HEK293 (cell line): ENCODE measurements at regions not wholly inside any gene's neighbourhood (a gene's known extent, or its start where the extent isn't known, plus 50 kb on each side); places are given as distances from the start of the nearest gene placed in this dataset.

Source experiments
- CTCF ChIA-PET: fragments of 350-600 bp; formaldehyde crosslinking; extraction: SDS; loops from one replicate; lab custom pipeline; 2021; ENCODE audit warnings: antibody characterized with exemption; lab: Yijun Ruan, JAX
- POLR2A ChIA-PET: fragments of 300-600 bp; formaldehyde crosslinking; extraction: SDS; loops from one replicate; lab custom pipeline; 2020; ENCODE audit warnings: antibody characterized with exemption, inconsistent platforms; lab: Yijun Ruan, JAX
- H3K27ac ChIP-seq: fragments of 200-500 bp; sonication (Bioruptor generic); 2 replicates; pipeline ENCODE4 v1.5.1; 2014; ENCODE audit warnings: low read depth, low read length, control low read depth, inconsistent platforms; ENCODE audit errors: extremely low read depth
- H3K36me3 ChIP-seq, 2 experiments: fragments of 200-500 bp in 1 of 2; sonication (Bioruptor generic) in 1 of 2; 1 replicate in 1 of 2; 2 replicates in 1 of 2; pipeline ENCODE4 v1.5.1; 2014 to 2017; ENCODE audit warnings: inconsistent platforms in 2 of 2, low read length in 2 of 2; ENCODE audit not compliant: control insufficient read depth in 2 of 2, insufficient read depth in 1 of 2
- H3K4me1 ChIP-seq: fragments of 200-500 bp; sonication (Bioruptor generic); 2 replicates; pipeline ENCODE4 v1.5.1; 2014; ENCODE audit warnings: mild to moderate bottlenecking, low read length, inconsistent platforms; ENCODE audit not compliant: control insufficient read depth, insufficient read depth
- H3K4me3 ChIP-seq: 2 replicates; pipeline ENCODE4 v1.5.1; 2011; ENCODE audit warnings: low read depth, mild to moderate bottlenecking, control low read depth, low read length, moderate library complexity
- H3K9me3 ChIP-seq: fragments of 200-500 bp; sonication (Bioruptor generic); 2 replicates; pipeline ENCODE4 v1.5.1; 2014; ENCODE audit warnings: low read depth, low read length, inconsistent platforms; ENCODE audit not compliant: control insufficient read depth, insufficient read depth
- AEBP2 ChIP-seq: fragments of 450-650 bp; formaldehyde crosslinking; IDR thresholded peaks from 2 replicates; pipeline ENCODE4 v1.5.1; 2016; ENCODE audit warnings: missing biosample characterization, missing genetic modification characterization, borderline replicate concordance
- GLI4 ChIP-seq: fragments of 450-650 bp; formaldehyde crosslinking; IDR thresholded peaks from 2 replicates; pipeline ENCODE4 v1.5.1; 2016; ENCODE audit warnings: missing biosample characterization, missing genetic modification characterization
- IKZF3 ChIP-seq: fragments of 450-650 bp; IDR thresholded peaks from 2 replicates; pipeline ENCODE4 v1.5.0; 2018; ENCODE audit warnings: missing biosample characterization, mild to moderate bottlenecking, missing genetic modification characterization, moderate library complexity
- OSR2 ChIP-seq: fragments of 450-650 bp; formaldehyde crosslinking; IDR thresholded peaks from 2 replicates; pipeline ENCODE4 v1.5.1; 2016; ENCODE audit warnings: missing biosample characterization, missing genetic modification characterization
- OVOL3 ChIP-seq: fragments of 450-650 bp; formaldehyde crosslinking; IDR thresholded peaks from 2 replicates; pipeline ENCODE4 v1.5.1; 2016; ENCODE audit warnings: missing biosample characterization, missing genetic modification characterization
- PRDM1 ChIP-seq: fragments of 450-650 bp; formaldehyde crosslinking; IDR thresholded peaks from 2 replicates; pipeline ENCODE4; 2016; ENCODE audit warnings: missing biosample characterization, missing genetic modification characterization
- PRDM2 ChIP-seq: fragments of 450-650 bp; formaldehyde crosslinking; IDR thresholded peaks from 2 replicates; pipeline ENCODE4 v1.5.1; 2016; ENCODE audit warnings: missing biosample characterization, missing genetic modification characterization, borderline replicate concordance
- REPIN1 ChIP-seq: fragments of 450-650 bp; formaldehyde crosslinking; IDR thresholded peaks from 2 replicates; pipeline ENCODE4 v1.5.1; 2017; ENCODE audit warnings: missing biosample characterization, missing genetic modification characterization, low read depth
- SP2 ChIP-seq: fragments of 450-650 bp; formaldehyde crosslinking; IDR thresholded peaks from 2 replicates; pipeline ENCODE4 v1.5.1; 2016; ENCODE audit warnings: missing biosample characterization, missing genetic modification characterization
- SP7 ChIP-seq: fragments of 450-650 bp; formaldehyde crosslinking; IDR thresholded peaks from 2 replicates; pipeline ENCODE4 v1.5.1; 2016; ENCODE audit warnings: missing biosample characterization, missing genetic modification characterization
- ZBTB17 ChIP-seq: fragments of 450-650 bp; formaldehyde crosslinking; IDR thresholded peaks from 2 replicates; pipeline ENCODE4 v1.5.1; 2016; ENCODE audit warnings: missing biosample characterization, missing genetic modification characterization
- ZBTB7A ChIP-seq: fragments of 450-650 bp; formaldehyde crosslinking; IDR thresholded peaks from 2 replicates; pipeline ENCODE4 v1.5.1; 2016; ENCODE audit warnings: low read depth, missing biosample characterization, missing genetic modification characterization
- ZFHX2 ChIP-seq: fragments of 450-650 bp; formaldehyde crosslinking; conservative IDR thresholded peaks from 2 replicates; pipeline ENCODE4 v1.5.1; 2016; ENCODE audit warnings: missing biosample characterization, missing genetic modification characterization
- ZFP3 ChIP-seq: fragments of 450-650 bp; formaldehyde crosslinking; IDR thresholded peaks from 2 replicates; pipeline ENCODE4 v1.5.1; 2016; ENCODE audit warnings: low read depth, missing biosample characterization, missing genetic modification characterization
- ZNF112 ChIP-seq: fragments of 450-650 bp; formaldehyde crosslinking; IDR thresholded peaks from 2 replicates; pipeline ENCODE4 v1.5.0; 2017; ENCODE audit warnings: missing biosample characterization, missing genetic modification characterization
- ZNF140 ChIP-seq: fragments of 450-650 bp; formaldehyde crosslinking; IDR thresholded peaks from 2 replicates; pipeline ENCODE4 v1.5.1; 2016; ENCODE audit warnings: missing biosample characterization, missing genetic modification characterization
- ZNF223 ChIP-seq: fragments of 450-650 bp; formaldehyde crosslinking; IDR thresholded peaks from 2 replicates; pipeline ENCODE4 v1.5.1; 2016; ENCODE audit warnings: missing biosample characterization, missing genetic modification characterization
- ZNF280C ChIP-seq: fragments of 450-650 bp; formaldehyde crosslinking; IDR thresholded peaks from 2 replicates; pipeline ENCODE4 v1.5.1; 2016; ENCODE audit warnings: missing biosample characterization, missing genetic modification characterization
- ZNF350 ChIP-seq: fragments of 450-650 bp; formaldehyde crosslinking; IDR thresholded peaks from 2 replicates; pipeline ENCODE4 v1.5.0; 2017; ENCODE audit warnings: missing biosample characterization, mild to moderate bottlenecking, missing genetic modification characterization
- ZNF354C ChIP-seq: fragments of 450-650 bp; formaldehyde crosslinking; IDR thresholded peaks from 2 replicates; pipeline ENCODE4 v1.5.1; 2016; ENCODE audit warnings: missing biosample characterization, missing genetic modification characterization, low read depth, borderline replicate concordance
- ZNF473 ChIP-seq: fragments of 450-650 bp; formaldehyde crosslinking; IDR thresholded peaks from 2 replicates; pipeline ENCODE4 v1.5.1; 2017; ENCODE audit warnings: missing biosample characterization, missing genetic modification characterization
- ZNF48 ChIP-seq: fragments of 450-650 bp; formaldehyde crosslinking; IDR thresholded peaks from 2 replicates; pipeline ENCODE4 v1.5.1; 2016; ENCODE audit warnings: missing biosample characterization, missing genetic modification characterization
- ZNF548 ChIP-seq: fragments of 450-650 bp; formaldehyde crosslinking; IDR thresholded peaks from 2 replicates; pipeline ENCODE4 v1.5.1; 2016; ENCODE audit warnings: missing biosample characterization, missing genetic modification characterization
- ZNF585B ChIP-seq: fragments of 450-650 bp; formaldehyde crosslinking; IDR thresholded peaks from 2 replicates; pipeline ENCODE4 v1.5.1; 2016; ENCODE audit warnings: missing biosample characterization, missing genetic modification characterization
- ZNF623 ChIP-seq: fragments of 450-650 bp; formaldehyde crosslinking; IDR thresholded peaks from 2 replicates; pipeline ENCODE4 v1.5.1; 2016; ENCODE audit warnings: missing biosample characterization, missing genetic modification characterization
- ZNF654 ChIP-seq: fragments of 450-650 bp; formaldehyde crosslinking; IDR thresholded peaks from 2 replicates; pipeline ENCODE4 v1.5.1; 2016; ENCODE audit warnings: low read depth, missing biosample characterization, missing genetic modification characterization
- ZNF701 ChIP-seq: fragments of 450-650 bp; formaldehyde crosslinking; IDR thresholded peaks from 2 replicates; pipeline ENCODE4 v1.5.1; 2016; ENCODE audit warnings: missing biosample characterization, missing genetic modification characterization
- ZNF785 ChIP-seq: fragments of 450-650 bp; formaldehyde crosslinking; IDR thresholded peaks from 2 replicates; pipeline ENCODE4 v1.5.1; 2016; ENCODE audit warnings: missing biosample characterization, missing genetic modification characterization
- TF ChIP-seq, protein P1 (sequence below): fragments of 450-650 bp; formaldehyde crosslinking; IDR thresholded peaks from 2 replicates; pipeline ENCODE4 v1.5.1; 2016; ENCODE audit warnings: missing biosample characterization, missing genetic modification characterization

- no peak for TF ChIP-seq ZNF48 (tag by site-specific recombination)
- TF ChIP-seq ZNF701 (tag by site-specific recombination) = no peak
- TF ChIP-seq ZNF585B = no peak
- TF ChIP-seq GLI4 (tag by site-specific recombination) = no peak
- TF ChIP-seq ZNF354C (tag by site-specific recombination) = no peak
- TF ChIP-seq IKZF3 = no peak
- TF ChIP-seq ZFHX2 (tag by site-specific recombination) = no peak
- no peak for TF ChIP-seq ZBTB17
- TF ChIP-seq ZBTB7A (tag by site-specific recombination) = no peak
- no peak for TF ChIP-seq AEBP2 (tag by site-specific recombination)
- TF ChIP-seq ZNF223 (tag by site-specific recombination) = no peak
- TF ChIP-seq ZNF654 (tag by site-specific recombination) = no peak
- no peak for TF ChIP-seq ZNF350
- TF ChIP-seq ZNF623 (tag by site-specific recombination) = no peak
- TF ChIP-seq ZNF548 (tag by site-specific recombination) = no peak
- no peak for TF ChIP-seq ZNF473 (tag by site-specific recombination)
- CTCF ChIA-PET = no interaction called here
- no peaks in the 10 kb centered on the region for H3K36me3 ChIP-seq
Measured at GRCh38 chr12:90331821-90332220, 623.2 kb downstream of the CCER1 start.

DNA sequence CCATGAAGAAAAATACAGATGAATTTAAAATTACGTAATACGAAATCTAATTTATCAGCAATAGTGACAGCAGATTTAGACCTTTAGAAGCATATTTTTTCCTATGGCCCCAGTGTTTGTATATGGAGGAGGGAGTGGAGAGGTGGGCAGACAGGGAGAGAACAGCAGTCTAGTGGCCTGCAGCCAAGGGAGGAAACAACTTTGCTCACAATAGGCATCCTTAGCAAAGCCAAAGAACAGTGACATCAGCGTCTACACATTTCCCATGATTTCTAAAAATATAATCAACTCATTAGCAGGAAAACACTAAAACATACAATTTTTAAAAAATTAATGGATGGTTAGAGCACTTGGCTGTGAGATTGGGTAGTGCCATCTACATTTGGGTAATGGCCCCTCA, 622.6 kb upstream of the ATP2B1 start:
- Histone ChIP-seq H3K4me3 (no peak overlapping the region), H3K27ac (no peak overlapping the region), H3K36me3 (no peaks in the 10 kb centered on the region), H3K9me3 (no peaks in the 10 kb centered on the region), H3K4me1 (no peaks in the 10 kb centered on the region)
- CTCF ChIA-PET = interaction anchor here (0.6 kb wide), 1 partner anchor 321 kb away, joined by 3 read pairs; no protein-coding TSS in a partner anchor
- POLR2A ChIA-PET = no interaction called here
- TF ChIP-seq PRDM1 (tag by site-specific recombination) (no peak), ZNF280C (tag by site-specific recombination) (no peak), ZNF785 (no peak), OVOL3 (tag by site-specific recombination) (no peak), ZNF140 (tag by site-specific recombination) (no peak), ZFP3 (tag by site-specific recombination) (no peak), REPIN1 (no peak), SP2 (no peak), OSR2 (tag by site-specific recombination) (no peak), SP7 (tag by site-specific recombination) (no peak), PRDM2 (no peak), ZNF112 (tag by site-specific recombination) (no peak), ZNF48 (tag by site-specific recombination) (no peak)
- TF ChIP-seq, protein P1, sequence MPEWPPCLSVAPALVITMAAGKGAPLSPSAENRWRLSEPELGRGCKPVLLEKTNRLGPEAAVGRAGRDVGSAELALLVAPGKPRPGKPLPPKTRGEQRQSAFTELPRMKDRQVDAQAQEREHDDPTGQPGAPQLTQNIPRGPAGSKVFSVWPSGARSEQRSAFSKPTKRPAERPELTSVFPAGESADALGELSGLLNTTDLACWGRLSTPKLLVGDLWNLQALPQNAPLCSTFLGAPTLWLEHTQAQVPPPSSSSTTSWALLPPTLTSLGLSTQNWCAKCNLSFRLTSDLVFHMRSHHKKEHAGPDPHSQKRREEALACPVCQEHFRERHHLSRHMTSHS (tag by site-specific recombination) = no peak

More at GRCh38 chr12:90331821-90332220, 623.2 kb downstream of the CCER1 start:
- POLR2A ChIA-PET = no interaction called here
- Histone ChIP-seq H3K4me1 (no peaks in the 10 kb centered on the region), H3K4me3 (no peak overlapping the region), H3K9me3 (no peaks in the 10 kb centered on the region), H3K27ac (no peak overlapping the region)
